ENCODE measurements at regions not wholly inside any gene's neighbourhood (a gene's known extent, or its start where the extent isn't known, plus 50 kb on each side); places are given as distances from the start of the nearest gene placed in this dataset.

DNA sequence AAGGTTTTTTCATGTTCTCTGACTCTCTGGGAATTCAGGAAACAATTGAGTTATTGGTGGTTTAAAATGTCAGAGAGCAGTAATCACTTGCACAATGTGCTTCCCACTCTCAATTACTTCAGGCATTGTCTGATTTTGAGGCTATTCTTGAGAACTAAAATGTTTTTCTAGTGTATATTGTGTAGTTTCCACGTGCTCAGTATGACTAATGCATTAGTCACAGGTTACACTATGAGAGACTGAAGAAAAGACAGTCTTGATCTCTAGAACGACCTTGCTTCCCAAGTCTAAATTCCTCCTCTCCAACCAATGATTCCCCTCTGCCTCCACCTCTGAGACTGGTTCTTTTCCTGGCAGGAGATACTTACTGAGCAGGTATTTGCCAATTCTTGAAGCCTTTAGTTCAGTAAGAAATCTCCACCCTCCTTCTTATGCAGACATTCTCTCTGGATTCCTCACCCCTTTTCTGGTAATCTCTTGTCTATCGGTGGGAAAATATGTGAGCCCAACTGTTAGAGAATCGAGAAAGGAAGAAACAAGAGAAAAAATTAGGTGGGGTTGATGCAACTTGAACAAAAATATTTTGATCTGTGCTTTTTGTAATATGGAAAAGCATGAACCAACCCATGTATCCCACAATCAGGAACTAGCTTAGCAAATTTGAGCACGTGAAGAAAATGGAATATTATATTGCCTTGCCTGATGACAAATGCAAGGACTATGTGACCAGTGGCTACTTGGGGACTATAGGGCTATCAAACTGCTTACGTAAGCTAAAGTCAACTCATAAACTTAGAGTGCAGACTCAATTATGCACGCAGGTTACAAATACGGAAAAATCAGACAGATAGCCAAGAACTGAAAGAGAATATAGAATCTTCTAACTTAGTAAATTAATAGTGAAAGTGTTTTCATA is 61.1 kb upstream of the SLC22A16 start:
- no peak for DNase-seq

DNA sequence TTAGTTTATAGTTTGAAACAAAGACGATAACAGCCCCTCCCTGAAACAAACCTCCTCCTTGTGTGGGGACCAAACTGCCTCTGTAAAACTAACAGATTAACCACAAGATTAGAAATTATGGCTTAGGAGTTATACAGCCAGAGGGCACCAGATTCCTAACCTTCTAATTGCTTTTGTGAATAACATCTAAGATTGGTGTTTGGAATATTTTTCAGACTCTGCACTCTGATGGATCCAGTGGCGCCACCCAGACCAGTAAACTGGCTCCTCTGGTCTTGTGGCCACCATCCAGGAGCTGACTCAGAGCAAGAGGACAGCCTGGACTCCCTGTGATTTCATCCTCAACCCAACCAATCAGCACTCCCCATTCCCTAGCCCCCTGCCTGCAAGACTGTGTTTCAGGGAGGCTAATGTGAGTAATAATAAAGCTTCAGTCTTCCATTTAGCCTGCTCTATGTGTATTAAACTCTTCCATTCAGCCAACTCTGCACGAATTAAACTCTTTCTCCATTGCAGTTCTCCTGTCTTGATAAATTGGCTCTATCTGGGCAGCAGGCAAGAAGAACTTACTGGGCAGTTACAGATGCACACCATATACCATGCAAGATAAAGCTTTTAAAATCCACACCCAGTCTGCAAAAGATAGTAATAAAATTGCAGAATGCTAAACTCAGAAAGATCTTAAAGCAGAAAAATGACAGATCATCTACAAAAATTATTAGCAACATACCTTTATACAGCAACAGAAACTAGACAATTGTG is 58.5 kb upstream of the SLC22A16 start:
- no peak for DNase-seq

DNA sequence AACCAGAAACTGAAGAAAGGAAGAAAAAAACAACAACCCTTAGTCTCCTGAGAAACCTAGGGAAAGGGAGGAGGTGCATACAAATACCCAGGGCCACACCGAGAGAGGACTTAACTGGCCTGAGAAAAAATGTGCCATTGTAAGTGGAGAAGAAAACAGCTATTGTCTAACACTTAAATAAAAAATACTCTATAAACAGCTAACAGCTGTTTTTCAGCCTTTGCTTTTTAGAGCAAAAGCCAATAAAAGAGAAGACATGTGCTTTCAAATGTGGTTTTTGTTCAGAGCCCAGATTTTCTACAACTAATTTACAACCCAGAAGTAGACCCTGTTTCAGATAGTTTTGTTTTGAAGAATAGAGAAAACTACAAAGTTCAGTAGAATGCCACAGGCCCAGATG is 56.0 kb upstream of the SLC22A16 start:
- no peak for DNase-seq

DNA sequence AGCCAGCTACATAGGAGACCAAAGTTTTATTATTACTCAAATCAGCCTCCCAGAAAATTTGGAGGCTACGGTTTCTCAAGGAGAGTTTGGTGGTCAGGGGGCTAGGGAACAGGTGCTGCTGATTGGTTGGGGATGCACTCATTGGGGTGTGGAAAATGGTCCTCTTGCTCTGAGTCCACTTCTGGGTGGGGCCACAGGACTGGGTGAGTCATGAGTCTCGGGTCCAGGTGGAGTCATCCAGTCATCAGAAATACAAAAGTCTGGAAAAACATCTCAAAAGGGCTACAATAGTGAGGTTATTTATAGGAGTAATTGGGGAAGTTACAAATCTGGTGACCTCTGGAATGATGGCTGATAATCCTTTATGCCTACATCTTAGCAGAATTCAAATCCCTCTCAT is 54.3 kb upstream of the SLC22A16 start:
- DNase-seq: no peak

DNA sequence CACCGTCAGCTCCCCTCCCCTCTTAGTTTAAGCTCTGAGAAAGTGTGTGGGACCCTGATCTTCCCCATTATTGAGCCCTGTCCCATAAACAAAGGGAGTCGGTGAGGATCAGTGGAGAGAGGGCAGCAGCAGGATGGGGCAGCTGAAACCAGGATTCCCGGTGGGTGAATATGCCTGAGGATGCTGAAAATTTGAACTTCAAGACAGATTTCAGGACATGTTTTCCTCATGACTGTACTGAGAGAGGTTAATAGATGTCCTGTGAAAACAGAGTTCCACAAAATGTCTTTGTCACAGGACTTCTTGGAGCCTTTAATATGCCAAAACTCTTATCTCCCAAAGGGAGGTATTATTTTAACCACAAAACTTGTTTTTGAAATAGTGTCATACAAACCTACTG is 53.5 kb upstream of the SLC22A16 start:
- DNase-seq: no peak

DNA sequence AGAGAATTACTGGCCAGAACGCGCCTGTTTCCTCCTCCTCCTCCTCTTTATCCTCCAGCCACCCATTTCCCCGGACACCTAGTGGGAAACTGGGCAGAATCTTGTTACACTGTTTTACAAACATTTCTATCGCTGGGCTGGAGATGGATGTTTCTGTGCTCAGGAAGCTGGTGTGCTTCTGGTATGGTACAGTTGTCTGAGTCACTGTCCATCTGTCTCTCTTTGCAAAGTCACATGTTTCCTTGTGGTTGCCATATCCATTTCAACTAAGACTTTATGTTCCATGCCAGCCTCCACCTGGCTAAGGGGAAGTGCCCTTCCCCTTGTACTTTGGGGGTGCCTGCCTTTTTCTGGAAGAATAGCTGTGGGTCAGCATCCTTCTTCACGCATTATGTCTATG is 52.9 kb upstream of the SLC22A16 start:
- DNase-seq: no peak

DNA sequence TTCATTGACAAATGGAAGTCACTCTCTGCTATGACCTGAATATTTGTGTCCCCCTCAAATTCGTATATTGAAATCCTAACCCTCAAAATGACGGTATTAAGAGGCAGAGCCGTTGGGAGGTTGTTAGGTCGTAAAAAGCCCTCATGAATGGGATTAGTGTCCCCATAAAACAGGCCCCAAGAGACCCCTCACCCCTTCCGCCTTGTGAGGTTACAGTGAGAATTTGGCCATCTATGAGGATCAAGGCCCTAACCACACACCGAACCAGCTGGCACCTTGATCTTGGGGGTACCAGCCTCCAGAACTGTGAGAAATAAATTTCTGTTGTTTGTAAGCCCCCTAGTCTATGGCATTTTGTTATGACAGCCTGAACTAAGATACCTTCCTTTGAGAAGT is 52.5 kb upstream of the SLC22A16 start:
- no peak for DNase-seq

DNA sequence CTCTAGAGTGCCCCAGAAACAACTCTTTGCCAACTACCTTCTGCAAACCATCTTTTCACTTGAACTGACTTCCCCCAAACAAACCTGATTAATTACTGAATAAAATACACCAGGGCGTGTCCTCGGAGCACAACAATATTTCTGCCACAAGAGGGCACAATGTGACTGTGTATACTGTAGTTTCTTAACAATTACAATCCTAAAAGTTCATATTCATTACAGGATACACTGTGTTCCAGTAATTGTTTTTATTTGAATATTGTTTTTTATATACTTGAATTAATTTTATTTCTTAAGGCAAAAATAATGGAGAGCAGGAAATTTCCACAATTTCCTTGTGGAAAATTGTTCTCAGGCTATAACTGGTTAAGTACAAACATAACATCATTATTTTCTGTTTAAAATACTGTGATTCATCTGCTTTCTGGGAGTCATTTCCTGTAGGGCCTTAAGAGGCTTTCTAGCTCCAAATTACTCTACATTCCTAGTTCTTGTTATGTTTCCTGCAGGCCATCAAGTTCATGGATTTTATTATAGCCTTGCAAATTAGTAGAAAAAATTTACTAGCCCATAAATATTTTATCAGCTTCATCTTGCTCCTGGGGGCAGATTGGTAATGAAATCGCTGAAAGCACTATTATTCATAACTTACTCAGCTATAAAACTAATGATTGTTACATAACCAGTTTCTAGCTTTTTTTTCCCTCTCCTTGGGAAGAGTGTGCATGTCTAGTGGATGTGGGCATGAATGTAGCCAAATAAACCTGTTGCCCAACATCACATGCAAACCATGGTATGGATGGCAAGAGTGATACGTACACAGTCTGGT is 51.9 kb upstream of the SLC22A16 start:
- peak; percentile 35 to 72 for DNase-seq

DNA sequence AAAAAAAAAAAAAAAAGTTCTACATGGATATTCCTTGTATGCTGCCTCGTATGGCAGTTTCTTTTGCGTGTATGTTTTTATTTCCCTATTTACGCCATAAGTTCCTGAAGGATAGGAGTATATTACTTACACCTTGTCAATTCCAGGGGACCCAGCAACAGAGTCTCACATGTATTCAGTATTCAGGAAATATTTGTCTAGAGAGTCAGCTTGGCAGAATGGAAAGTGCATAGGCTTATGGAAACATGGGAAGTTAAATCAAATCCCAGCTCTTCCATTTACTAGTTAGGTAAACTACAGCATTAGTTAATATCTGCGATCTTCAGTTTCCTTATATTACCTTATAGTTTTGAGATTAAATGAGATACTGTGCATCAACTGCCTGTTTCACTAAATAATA is 51.1 kb upstream of the SLC22A16 start:
- no peak for DNase-seq

DNA sequence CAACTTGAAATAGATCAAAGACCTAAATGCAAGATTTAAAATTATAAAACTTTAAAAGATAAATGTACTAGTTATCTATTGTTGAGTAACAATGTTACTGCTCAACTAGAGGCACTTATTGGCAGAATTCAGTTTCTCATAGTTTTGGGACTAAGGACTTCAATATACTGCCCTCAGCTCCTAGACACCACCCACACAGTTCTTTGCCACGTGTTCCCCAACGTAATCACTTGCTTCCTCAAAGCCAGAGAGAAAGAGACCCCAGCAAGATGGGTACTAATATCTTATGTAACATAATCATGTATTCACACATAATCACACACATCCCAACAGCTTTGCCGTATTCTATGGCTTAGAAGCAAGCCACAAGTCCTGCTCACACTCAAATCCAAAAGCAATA is 50.3 kb upstream of the SLC22A16 start:
- DNase-seq: no peak

Measured in CD4-positive, alpha-beta T cell treated with Interferon alpha-2 for 1 hour (primary cell).